Spleen (tissue), 7 donors: ENCODE measurements at regions not wholly inside any gene's neighbourhood (a gene's known extent, or its start where the extent isn't known, plus 50 kb on each side); places are given as distances from the start of the nearest gene placed in this dataset.

Source experiments
- POLR2A ChIP-seq, 3 donors: fragments of 450-650 bp; IDR thresholded peaks; one replicate each; pipeline ENCODE4 v1.5.1; 2017; ENCODE audit warnings: antibody characterized with exemption in 3 of 3, mild to moderate bottlenecking in 1 of 3
- POLR2AphosphoS5 ChIP-seq, 3 donors: sonication (generic); formaldehyde crosslinking; IDR thresholded peaks; one replicate each; pipeline ENCODE4 v1.5.1; 2017; ENCODE audit warnings: antibody characterized with exemption in 3 of 3
- TF ChIP-seq, protein P1 (sequence below), 11 experiments: fragments of 200-600 bp in 7 of 11; fragments of 450-650 bp in 4 of 11; sonication (generic) in 4 of 11; IDR thresholded peaks in 8 of 11; conservative IDR thresholded peaks in 3 of 11; 1 replicate in 7 of 11; 2 replicates in 4 of 11; pipeline versions ENCODE4 v1.4.0 to v1.8.0; 2016 to 2021; ENCODE audit warnings: antibody characterized with exemption in 11 of 11, inconsistent platforms in 4 of 11, mild to moderate bottlenecking in 1 of 11
- donor health status: DM: no; HTN: no; CAD: no; lungs with moderate emphysema.
- donor health status: DM: no; HTN: no; CAD: no.
- donor health status: DM: no; HTN: no; CAD: no.

DNA sequence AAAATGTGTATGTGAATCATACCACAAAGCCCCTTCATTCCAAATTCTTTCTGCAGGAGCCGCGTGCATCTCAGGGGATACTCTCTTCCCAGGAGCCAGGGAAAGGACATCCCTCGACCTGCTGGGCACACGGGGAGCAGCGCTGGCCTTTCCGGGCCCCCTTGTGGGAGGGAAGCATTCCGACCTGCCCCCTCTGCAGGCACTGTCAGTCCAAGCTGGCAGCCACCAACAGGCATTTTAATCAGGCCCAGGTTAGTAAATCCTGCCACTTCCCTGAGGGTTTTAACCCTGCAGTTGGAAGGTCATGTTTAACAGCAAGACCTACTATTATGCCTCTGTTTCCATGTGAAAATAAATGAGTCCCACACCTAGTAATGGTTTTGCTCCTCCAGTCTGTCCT lies 391.5 kb downstream of the SHANK2 start:
- TF ChIP-seq, protein P1, sequence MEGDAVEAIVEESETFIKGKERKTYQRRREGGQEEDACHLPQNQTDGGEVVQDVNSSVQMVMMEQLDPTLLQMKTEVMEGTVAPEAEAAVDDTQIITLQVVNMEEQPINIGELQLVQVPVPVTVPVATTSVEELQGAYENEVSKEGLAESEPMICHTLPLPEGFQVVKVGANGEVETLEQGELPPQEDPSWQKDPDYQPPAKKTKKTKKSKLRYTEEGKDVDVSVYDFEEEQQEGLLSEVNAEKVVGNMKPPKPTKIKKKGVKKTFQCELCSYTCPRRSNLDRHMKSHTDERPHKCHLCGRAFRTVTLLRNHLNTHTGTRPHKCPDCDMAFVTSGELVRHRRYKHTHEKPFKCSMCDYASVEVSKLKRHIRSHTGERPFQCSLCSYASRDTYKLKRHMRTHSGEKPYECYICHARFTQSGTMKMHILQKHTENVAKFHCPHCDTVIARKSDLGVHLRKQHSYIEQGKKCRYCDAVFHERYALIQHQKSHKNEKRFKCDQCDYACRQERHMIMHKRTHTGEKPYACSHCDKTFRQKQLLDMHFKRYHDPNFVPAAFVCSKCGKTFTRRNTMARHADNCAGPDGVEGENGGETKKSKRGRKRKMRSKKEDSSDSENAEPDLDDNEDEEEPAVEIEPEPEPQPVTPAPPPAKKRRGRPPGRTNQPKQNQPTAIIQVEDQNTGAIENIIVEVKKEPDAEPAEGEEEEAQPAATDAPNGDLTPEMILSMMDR (IDR thresholded peaks at IDR 0.05 in 8 of 11, conservative IDR thresholded peaks at IDR 0.05 in 3 of 11), result no peak
- TF ChIP-seq POLR2AphosphoS5 (IDR thresholded peaks at IDR 0.05) (no peak), POLR2A (IDR thresholded peaks at IDR 0.05) (no peak)
